Vagina (tissue), 2 donors: ENCODE measurements at regions not wholly inside any gene's neighbourhood (a gene's known extent, or its start where the extent isn't known, plus 50 kb on each side); places are given as distances from the start of the nearest gene placed in this dataset.

Source experiments
- DNase-seq, 2 donors: peaks; one replicate each; pipeline ENCODE4 v3.0.0-alpha.2; 2017; ENCODE audit errors: extremely low spot score in 2 of 2
- H3K27ac ChIP-seq: fragments of 200-600 bp; sonication (generic); one replicate; pipeline ENCODE4 v1.5.1; 2019
- H3K27me3 ChIP-seq: fragments of 200-600 bp; sonication (generic); one replicate; pipeline ENCODE4 v1.5.1; 2019
- H3K36me3 ChIP-seq, 2 donors: fragments of 200-600 bp; sonication (generic); one replicate each; pipeline ENCODE4 v1.5.1; 2017 to 2019
- H3K4me1 ChIP-seq: fragments of 200-600 bp; sonication (generic); one replicate; pipeline ENCODE4 v1.5.1; 2019
- H3K4me3 ChIP-seq, 2 donors: fragments of 200-600 bp; sonication (generic); 1 replicate in 1 of 2; 2 replicates in 1 of 2; pipeline ENCODE4 v1.5.1; 2016 to 2019
- H3K9me3 ChIP-seq: fragments of 200-600 bp; sonication (generic); one replicate; pipeline ENCODE4 v1.5.1; 2019
- POLR2A ChIP-seq, 2 donors: fragments of 450-650 bp; IDR thresholded peaks; one replicate each; pipeline ENCODE4 v1.6.1; 2017; ENCODE audit warnings: antibody characterized with exemption in 2 of 2, mild to moderate bottlenecking in 2 of 2, moderate library complexity in 2 of 2
- POLR2AphosphoS5 ChIP-seq, 2 donors: sonication (generic); formaldehyde crosslinking; IDR thresholded peaks; one replicate each; pipeline ENCODE4 v1.9.0; 2017; ENCODE audit warnings: antibody characterized with exemption in 2 of 2, mild to moderate bottlenecking in 2 of 2, low read depth in 1 of 2; ENCODE audit not compliant: insufficient read depth in 1 of 2
- intact Hi-C: fragments of 100-400 bp; cut with DNase I; formaldehyde crosslinking; loops from one replicate; pipeline ENCODE4 v1.15.1; 2023
- TF ChIP-seq, protein P1 (sequence below), 3 experiments: fragments of 450-650 bp in 2 of 3; fragments of 200-600 bp in 1 of 3; sonication (generic) in 1 of 3; IDR thresholded peaks; one replicate each; pipeline ENCODE4 v1.5.1; 2017 to 2019; ENCODE audit warnings: antibody characterized with exemption in 3 of 3, mild to moderate bottlenecking in 2 of 3, moderate library complexity in 2 of 3

DNA sequence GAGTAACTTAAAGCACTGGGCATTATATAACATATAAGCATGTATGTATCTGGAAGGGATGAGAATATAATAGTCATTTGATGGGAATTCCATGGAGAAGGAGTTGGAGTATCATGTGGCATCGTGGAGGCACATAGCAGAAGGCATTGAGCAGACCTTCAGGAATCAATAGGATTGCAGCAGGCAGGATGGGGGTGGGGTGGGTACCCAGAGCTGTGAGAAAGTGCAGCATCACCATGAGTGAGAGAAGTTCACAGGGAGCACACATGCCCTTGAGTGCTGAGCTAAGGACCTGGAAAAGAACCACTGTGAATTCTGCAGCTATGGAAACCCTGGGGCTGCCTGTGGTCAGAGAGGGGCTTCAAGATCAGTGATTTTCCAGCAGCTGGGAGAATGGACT is 57.3 kb downstream of the MED10 start:
- H3K27me3 ChIP-seq, result no peaks in the 10 kb centered on the region
- no peak for DNase-seq
- TF ChIP-seq POLR2A (IDR thresholded peaks at IDR 0.05) (no peak), POLR2AphosphoS5 (IDR thresholded peaks at IDR 0.05; ENCODE audit: insufficient read depth in 1 of 2, low read depth in 1 of 2) (no peak)
- TF ChIP-seq, protein P1, sequence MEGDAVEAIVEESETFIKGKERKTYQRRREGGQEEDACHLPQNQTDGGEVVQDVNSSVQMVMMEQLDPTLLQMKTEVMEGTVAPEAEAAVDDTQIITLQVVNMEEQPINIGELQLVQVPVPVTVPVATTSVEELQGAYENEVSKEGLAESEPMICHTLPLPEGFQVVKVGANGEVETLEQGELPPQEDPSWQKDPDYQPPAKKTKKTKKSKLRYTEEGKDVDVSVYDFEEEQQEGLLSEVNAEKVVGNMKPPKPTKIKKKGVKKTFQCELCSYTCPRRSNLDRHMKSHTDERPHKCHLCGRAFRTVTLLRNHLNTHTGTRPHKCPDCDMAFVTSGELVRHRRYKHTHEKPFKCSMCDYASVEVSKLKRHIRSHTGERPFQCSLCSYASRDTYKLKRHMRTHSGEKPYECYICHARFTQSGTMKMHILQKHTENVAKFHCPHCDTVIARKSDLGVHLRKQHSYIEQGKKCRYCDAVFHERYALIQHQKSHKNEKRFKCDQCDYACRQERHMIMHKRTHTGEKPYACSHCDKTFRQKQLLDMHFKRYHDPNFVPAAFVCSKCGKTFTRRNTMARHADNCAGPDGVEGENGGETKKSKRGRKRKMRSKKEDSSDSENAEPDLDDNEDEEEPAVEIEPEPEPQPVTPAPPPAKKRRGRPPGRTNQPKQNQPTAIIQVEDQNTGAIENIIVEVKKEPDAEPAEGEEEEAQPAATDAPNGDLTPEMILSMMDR (IDR thresholded peaks at IDR 0.05), result no peak
- no peak overlapping the region for H3K27ac ChIP-seq
- H3K9me3 ChIP-seq, result no peaks in the 10 kb centered on the region
- H3K36me3 ChIP-seq, result no peaks in the 10 kb centered on the region
- no peak overlapping the region for H3K4me3 ChIP-seq
- intact Hi-C loops, result no loop called here
- no peaks in the 10 kb centered on the region for H3K4me1 ChIP-seq

GRCh38 chr5:6319116-6319515 is 59.2 kb downstream of the MED10 start:
- Histone ChIP-seq H3K4me1 (no peaks in the 10 kb centered on the region), H3K27me3 (no peaks in the 10 kb centered on the region), H3K36me3 (no peaks in the 10 kb centered on the region), H3K27ac (no peak overlapping the region), H3K9me3 (no peaks in the 10 kb centered on the region), H3K4me3 (no peak overlapping the region)
- TF ChIP-seq POLR2A (IDR thresholded peaks at IDR 0.05) (no peak), POLR2AphosphoS5 (IDR thresholded peaks at IDR 0.05; ENCODE audit: insufficient read depth in 1 of 2, low read depth in 1 of 2) (no peak)
- TF ChIP-seq, protein P1 (IDR thresholded peaks at IDR 0.05), result no peak
- intact Hi-C loops, result no loop called here
- no peak for DNase-seq

DNA sequence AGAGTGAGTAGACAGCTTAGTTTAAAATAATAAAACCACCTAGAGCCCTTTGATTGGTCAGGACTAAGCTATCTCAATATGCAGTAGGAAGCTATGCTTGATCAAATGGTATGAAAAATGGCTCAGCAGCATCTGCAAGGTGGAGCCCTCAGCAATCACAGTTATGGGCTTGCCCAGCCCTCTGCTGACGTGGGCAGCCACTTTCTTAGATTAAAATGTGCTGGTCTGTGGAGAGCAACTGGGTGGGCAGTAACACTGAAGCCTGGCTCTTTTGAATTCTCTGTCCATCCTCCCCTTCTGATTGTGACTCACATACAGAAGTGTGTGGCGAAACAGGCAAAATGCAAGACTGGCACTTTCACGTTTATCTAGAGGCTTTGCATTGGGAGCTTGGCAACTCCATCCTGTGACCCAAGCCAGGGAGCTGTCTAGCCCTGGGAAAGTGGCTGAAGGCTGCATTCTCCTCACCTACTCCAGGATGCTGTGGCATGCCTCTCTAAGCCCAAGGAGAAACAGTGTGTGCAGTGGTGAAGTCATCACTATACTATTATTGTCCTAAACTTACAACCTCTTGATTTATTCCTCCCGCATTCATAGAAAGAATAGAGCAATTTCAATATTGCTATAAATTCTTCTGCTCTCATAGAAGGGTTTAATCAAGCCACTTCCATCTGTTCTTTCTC is 61.1 kb downstream of the MED10 start:
- H3K27ac ChIP-seq, result no peak overlapping the region
- no peaks in the 10 kb centered on the region for H3K36me3 ChIP-seq
- intact Hi-C loops, result no loop called here
- no peak for DNase-seq
- no peaks in the 10 kb centered on the region for H3K9me3 ChIP-seq
- no peak overlapping the region for H3K4me3 ChIP-seq
- no peaks in the 10 kb centered on the region for H3K27me3 ChIP-seq
- H3K4me1 ChIP-seq, result no peaks in the 10 kb centered on the region
- TF ChIP-seq POLR2A (IDR thresholded peaks at IDR 0.05) (no peak), POLR2AphosphoS5 (IDR thresholded peaks at IDR 0.05; ENCODE audit: insufficient read depth in 1 of 2, low read depth in 1 of 2) (no peak)
- TF ChIP-seq, protein P1 (IDR thresholded peaks at IDR 0.05), result no peak

GRCh38 chr5:6315580-6315979 is 62.8 kb downstream of the MED10 start:
- H3K4me3 ChIP-seq, result no peak overlapping the region
- H3K36me3 ChIP-seq, result no peaks in the 10 kb centered on the region
- H3K4me1 ChIP-seq, result no peaks in the 10 kb centered on the region
- no peaks in the 10 kb centered on the region for H3K9me3 ChIP-seq
- no peak for DNase-seq
- TF ChIP-seq POLR2AphosphoS5 (IDR thresholded peaks at IDR 0.05; ENCODE audit: insufficient read depth in 1 of 2, low read depth in 1 of 2) (no peak), POLR2A (IDR thresholded peaks at IDR 0.05) (no peak)
- TF ChIP-seq, protein P1 (IDR thresholded peaks at IDR 0.05), result no peak
- H3K27ac ChIP-seq, result no peak overlapping the region
- intact Hi-C loops, result no loop called here
- no peaks in the 10 kb centered on the region for H3K27me3 ChIP-seq
